CD4-positive, alpha-beta memory T cell (primary cell): ENCODE measurements at regions not wholly inside any gene's neighbourhood (a gene's known extent, or its start where the extent isn't known, plus 50 kb on each side); places are given as distances from the start of the nearest gene placed in this dataset.

Experiments used
- CTCF ChIA-PET: fragments of 350-600 bp; sonication (Branson Sonifier 250); formaldehyde crosslinking; loops from one replicate; lab custom pipeline; 2021; ENCODE audit warnings: inconsistent platforms; ENCODE audit not compliant: partially characterized antibody; lab: Charles Lee
- POLR2A ChIA-PET: fragments of 350-600 bp; sonication (Branson Sonifier 250); formaldehyde crosslinking; loops from one replicate; lab custom pipeline; 2021; ENCODE audit not compliant: partially characterized antibody; lab: Charles Lee
- DNase-seq, 5 donors: peaks; one replicate each; pipeline versions ENCODE4 v3.0.0 to v3.0.0-alpha.2; 2020 to 2022; ENCODE audit warnings: mixed read lengths in 1 of 5
- H3K27ac ChIP-seq: one replicate; pipeline ENCODE4 v1.7.0; 2013; ENCODE audit warnings: low read depth, low read length
- H3K27me3 ChIP-seq: 2 replicates; pipeline ENCODE4 v1.7.0; 2013; ENCODE audit warnings: mild to moderate bottlenecking, low read length, moderate library complexity; ENCODE audit not compliant: insufficient read depth
- H3K36me3 ChIP-seq: 2 replicates; pipeline ENCODE4 v1.7.0; 2013; ENCODE audit warnings: mild to moderate bottlenecking, low read length, moderate library complexity; ENCODE audit not compliant: insufficient read depth
- H3K4me1 ChIP-seq: 2 replicates; pipeline ENCODE4 v1.7.0; 2013; ENCODE audit warnings: mild to moderate bottlenecking, low read length, moderate library complexity; ENCODE audit not compliant: insufficient read depth
- H3K4me3 ChIP-seq, 2 donors: one replicate each; pipeline ENCODE4 v1.7.0; 2013; ENCODE audit warnings: low read length in 2 of 2, mild to moderate bottlenecking in 1 of 2
- H3K9me3 ChIP-seq, 2 donors: one replicate each; pipeline ENCODE4 v1.7.0; 2013; ENCODE audit warnings: low read length in 2 of 2, control low read depth in 1 of 2; ENCODE audit not compliant: control insufficient read depth in 1 of 2
- H3K27ac Mint-ChIP-seq, 7 donors: one replicate each; pipeline ENCODE4 v1.8.0; 2020 to 2021; ENCODE audit warnings: mixed read lengths in 7 of 7, mild to moderate bottlenecking in 6 of 7, inconsistent platforms in 3 of 7, moderate library complexity in 3 of 7
- H3K27me3 Mint-ChIP-seq, 2 donors: one replicate each; pipeline ENCODE4 v1.8.0; 2020 to 2021; ENCODE audit warnings: mixed read lengths in 2 of 2
- H3K36me3 Mint-ChIP-seq, 2 donors: one replicate each; pipeline ENCODE4 v1.8.0; 2020 to 2021; ENCODE audit warnings: mixed read lengths in 2 of 2, inconsistent platforms in 1 of 2, mild to moderate bottlenecking in 1 of 2
- H3K4me1 Mint-ChIP-seq, 4 donors: one replicate each; pipeline ENCODE4 v1.8.0; 2020 to 2021; ENCODE audit warnings: mixed read lengths in 4 of 4, mild to moderate bottlenecking in 1 of 4
- H3K4me3 Mint-ChIP-seq, 8 donors: one replicate each; pipeline ENCODE4 v1.8.0; 2020 to 2021; ENCODE audit warnings: mixed read lengths in 8 of 8, mild to moderate bottlenecking in 7 of 8, moderate library complexity in 6 of 8, inconsistent platforms in 3 of 8
- H3K9me3 Mint-ChIP-seq, 8 donors: one replicate each; pipeline ENCODE4 v1.8.0; 2020 to 2021; ENCODE audit warnings: mixed read lengths in 8 of 8, mild to moderate bottlenecking in 5 of 8, inconsistent platforms in 3 of 8, moderate library complexity in 1 of 8
- intact Hi-C: fragments of 100-400 bp; cut with micrococcal nuclease; formaldehyde crosslinking; loops from one replicate; pipeline ENCODE4 v1.15.1; 2023

DNA sequence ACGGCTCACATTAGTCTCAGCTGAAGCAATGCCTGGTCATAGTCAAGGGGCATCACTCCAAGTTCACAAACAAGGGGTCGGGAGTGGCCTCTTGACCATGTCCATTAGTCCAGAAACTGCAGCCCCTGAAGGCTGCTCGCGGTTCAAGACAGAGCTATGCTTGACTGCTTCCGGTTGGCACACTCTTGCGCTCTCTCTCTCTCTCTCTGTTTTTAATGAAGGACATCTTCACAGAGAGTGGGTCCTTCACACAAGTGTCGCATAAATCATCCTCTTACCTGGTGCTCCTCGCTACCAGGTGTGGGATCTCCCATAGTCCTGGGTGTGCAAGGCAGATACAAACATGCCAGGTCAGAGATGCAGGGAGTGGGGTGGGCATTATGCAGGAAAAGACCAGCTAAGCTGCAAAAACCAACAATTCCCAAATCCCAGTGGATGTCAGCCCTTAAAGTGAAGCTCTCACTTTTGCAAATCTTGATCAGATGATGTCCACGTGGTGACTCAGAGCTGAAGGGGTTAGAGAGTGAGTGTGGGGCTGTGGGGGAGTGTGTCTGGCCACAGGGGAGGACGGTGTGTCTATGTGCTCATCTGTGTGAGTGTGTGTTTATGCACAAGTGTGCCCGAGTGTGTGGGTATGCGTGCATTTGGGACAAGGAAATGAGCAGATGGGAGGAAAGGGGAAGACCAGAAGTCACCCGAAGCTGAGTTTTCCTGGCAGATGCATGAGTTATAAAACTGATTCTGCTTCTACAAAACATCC lies 83.7 kb upstream of the PPP2R2D start:
- Mint-ChIP-seq H3K27ac (no peak overlapping the region), H3K27me3 (peaks cover 8 to 12% of the 10 kb centered on the region in 2 donors), H3K36me3 (no peaks in the 10 kb centered on the region), H3K4me1 (no peaks in the 10 kb centered on the region), H3K9me3 (peaks cover 0 to 2% (median 0%) of the 10 kb centered on the region in 8 donors), H3K4me3 (no peak overlapping the region)
- ChIA-PET POLR2A (interaction anchor here (0.6 kb wide), 1 partner anchor 886 kb away, joined by 3 read pairs; no protein-coding TSS in a partner anchor), CTCF (no interaction called here)
- Histone ChIP-seq H3K36me3 (no peaks in the 10 kb centered on the region), H3K4me3 (no peak overlapping the region), H3K27me3 (no peaks in the 10 kb centered on the region), H3K27ac (no peak overlapping the region), H3K9me3 (no peaks in the 10 kb centered on the region), H3K4me1 (no peaks in the 10 kb centered on the region)
- DNase-seq: no peak
- intact Hi-C loops: no loop called here

GRCh38 chr10:131817866-131818509 lies 82.8 kb upstream of the PPP2R2D start:
- no peaks in the 10 kb centered on the region for H3K36me3 ChIP-seq
- ChIA-PET CTCF (no interaction called here), POLR2A (interaction anchor here (0.6 kb wide), 1 partner anchor 885 kb away, joined by 3 read pairs; no protein-coding TSS in a partner anchor)
- Mint-ChIP-seq H3K9me3 (peaks cover 0 to 2% (median 0%) of the 10 kb centered on the region in 8 donors), H3K4me3 (no peak overlapping the region), H3K27ac (no peak overlapping the region), H3K36me3 (no peaks in the 10 kb centered on the region), H3K4me1 (no peaks in the 10 kb centered on the region), H3K27me3 (peaks cover 8 to 12% of the 10 kb centered on the region in 2 donors)
- H3K4me3 ChIP-seq: no peak overlapping the region
- H3K27me3 ChIP-seq: no peaks in the 10 kb centered on the region
- no peak overlapping the region for H3K27ac ChIP-seq
- DNase-seq: no peak
- intact Hi-C loops: no loop called here
- no peaks in the 10 kb centered on the region for H3K9me3 ChIP-seq
- no peaks in the 10 kb centered on the region for H3K4me1 ChIP-seq

- no peak overlapping the region for H3K4me3 ChIP-seq
- no peak overlapping the region for H3K27ac Mint-ChIP-seq
- H3K9me3 ChIP-seq: no peaks in the 10 kb centered on the region
- peaks cover 0 to 2% (median 0%) of the 10 kb centered on the region in 8 donors for H3K9me3 Mint-ChIP-seq
- intact Hi-C loops: no loop called here
- H3K27me3 Mint-ChIP-seq: peaks cover 8% of the 10 kb centered on the region in 2 donors
- H3K36me3 ChIP-seq: no peaks in the 10 kb centered on the region
- no peak for DNase-seq
- no peak overlapping the region for H3K4me3 Mint-ChIP-seq
- no peaks in the 10 kb centered on the region for H3K36me3 Mint-ChIP-seq
- H3K27me3 ChIP-seq: no peaks in the 10 kb centered on the region
- CTCF ChIA-PET: no interaction called here
- H3K27ac ChIP-seq: no peak overlapping the region
- POLR2A ChIA-PET: no interaction called here
- H3K4me1 Mint-ChIP-seq: no peaks in the 10 kb centered on the region
- no peaks in the 10 kb centered on the region for H3K4me1 ChIP-seq
These were observed 82.1 kb upstream of the PPP2R2D start for GRCh38 chr10:131818510-131819234.

DNA sequence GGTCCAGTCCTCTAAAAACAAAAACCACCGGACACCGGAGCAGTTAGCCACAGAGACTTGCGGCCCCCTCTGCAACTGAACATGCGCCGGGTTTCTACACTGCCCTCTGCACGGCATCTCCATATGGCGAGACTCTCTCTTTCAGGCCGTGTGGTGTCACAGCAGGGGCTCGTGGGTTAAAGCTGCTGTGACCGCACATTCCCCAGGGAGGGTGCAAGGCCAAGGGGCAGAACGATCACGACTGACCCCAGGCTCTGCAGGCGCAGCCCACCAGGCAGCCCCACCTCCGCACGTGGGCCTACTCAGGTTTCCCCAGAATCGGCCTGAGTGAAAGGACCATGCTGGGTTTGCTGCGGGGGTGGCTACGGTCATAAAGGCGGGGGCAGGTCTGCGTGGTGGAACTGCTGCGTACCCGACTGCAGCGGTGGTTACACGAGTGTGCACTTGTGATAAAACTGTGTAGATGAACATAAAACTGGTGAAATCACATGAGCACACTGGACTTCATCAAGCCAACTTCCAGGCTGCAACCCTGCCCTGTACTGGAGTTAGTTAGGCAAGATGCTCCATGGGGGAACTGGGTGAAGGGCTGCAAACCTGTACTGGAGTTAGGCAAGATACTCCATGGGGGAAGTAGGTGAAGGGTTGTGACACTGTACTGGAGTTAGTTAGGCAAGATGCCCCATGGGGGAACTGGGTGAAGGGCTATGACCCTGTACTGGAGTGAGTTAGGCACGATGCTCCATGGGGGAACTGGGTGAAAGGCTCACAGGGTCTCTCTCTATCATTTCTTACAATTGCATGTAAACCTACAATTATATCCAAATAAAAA lies 81.4 kb upstream of the PPP2R2D start:
- Mint-ChIP-seq H3K27ac (no peak overlapping the region), H3K4me1 (no peaks in the 10 kb centered on the region), H3K9me3 (peaks cover 0 to under 1% (median 0%) of the 10 kb centered on the region in 8 donors), H3K4me3 (peak overlapping the region in 1 of 8 donors; percentile 33), H3K27me3 (peaks cover 6 to 7% of the 10 kb centered on the region in 2 donors), H3K36me3 (no peaks in the 10 kb centered on the region)
- no peaks in the 10 kb centered on the region for H3K36me3 ChIP-seq
- ChIA-PET POLR2A (no interaction called here), CTCF (no interaction called here)
- no peaks in the 10 kb centered on the region for H3K27me3 ChIP-seq
- no peak overlapping the region for H3K27ac ChIP-seq
- intact Hi-C loops: no loop called here
- H3K4me1 ChIP-seq: no peaks in the 10 kb centered on the region
- no peak for DNase-seq
- H3K9me3 ChIP-seq: no peaks in the 10 kb centered on the region
- H3K4me3 ChIP-seq: no peak overlapping the region

DNA sequence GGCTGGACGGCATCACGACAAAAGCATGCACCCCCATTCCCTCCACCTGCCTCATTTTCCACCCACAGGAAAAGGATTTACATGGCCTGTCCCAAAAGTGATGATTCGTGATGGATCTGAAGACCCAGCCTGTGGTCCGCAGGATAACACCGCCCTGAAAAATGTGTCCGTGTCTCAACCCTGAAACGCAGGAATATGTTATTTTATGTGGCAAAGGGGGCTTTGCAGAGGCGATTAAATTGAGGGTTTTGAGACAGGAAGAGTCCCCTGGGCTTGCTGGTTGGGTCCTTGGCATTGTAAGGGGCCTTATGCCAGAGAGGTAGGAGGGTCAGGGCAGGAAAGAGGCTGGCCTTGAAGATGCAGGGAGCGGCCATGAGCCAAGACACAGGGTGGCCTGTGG lies 80.2 kb upstream of the PPP2R2D start:
- Histone ChIP-seq H3K27ac (no peak overlapping the region), H3K4me3 (no peak overlapping the region), H3K9me3 (no peaks in the 10 kb centered on the region), H3K36me3 (no peaks in the 10 kb centered on the region), H3K27me3 (no peaks in the 10 kb centered on the region), H3K4me1 (no peaks in the 10 kb centered on the region)
- DNase-seq: no peak
- H3K4me3 Mint-ChIP-seq: no peak overlapping the region
- intact Hi-C loops: no loop called here
- no peaks in the 10 kb centered on the region for H3K4me1 Mint-ChIP-seq
- no peak overlapping the region for H3K27ac Mint-ChIP-seq
- H3K36me3 Mint-ChIP-seq: no peaks in the 10 kb centered on the region
- ChIA-PET CTCF (no interaction called here), POLR2A (no interaction called here)
- no peaks in the 10 kb centered on the region for H3K9me3 Mint-ChIP-seq
- H3K27me3 Mint-ChIP-seq: peaks cover 4 to 6% of the 10 kb centered on the region in 2 donors

GRCh38 chr10:131821378-131822012 lies 79.3 kb upstream of the PPP2R2D start:
- no peaks in the 10 kb centered on the region for H3K9me3 ChIP-seq
- H3K27me3 ChIP-seq: no peaks in the 10 kb centered on the region
- peaks cover 3 to 5% of the 10 kb centered on the region in 2 donors for H3K27me3 Mint-ChIP-seq
- H3K4me3 Mint-ChIP-seq: no peak overlapping the region
- no peaks in the 10 kb centered on the region for H3K36me3 Mint-ChIP-seq
- POLR2A ChIA-PET: no interaction called here
- H3K4me1 Mint-ChIP-seq: no peaks in the 10 kb centered on the region
- intact Hi-C loops: no loop called here
- H3K9me3 Mint-ChIP-seq: peaks cover 0 to 2% (median 0%) of the 10 kb centered on the region in 8 donors
- no peak overlapping the region for H3K27ac Mint-ChIP-seq
- CTCF ChIA-PET: no interaction called here
- H3K4me3 ChIP-seq: no peak overlapping the region
- no peaks in the 10 kb centered on the region for H3K4me1 ChIP-seq
- no peak overlapping the region for H3K27ac ChIP-seq
- no peak for DNase-seq
- no peaks in the 10 kb centered on the region for H3K36me3 ChIP-seq
